ENCODE measurements at regions not wholly inside any gene's neighbourhood (a gene's known extent, or its start where the extent isn't known, plus 50 kb on each side); places are given as distances from the start of the nearest gene placed in this dataset.

GRCh38 chr5:101473483-101473882, 570.4 kb upstream of the ST8SIA4 start:
- no peaks in the 10 kb centered on the region for H3K9me2 ChIP-seq (ENCODE audit: low read depth, low read length)
- H3K79me2 ChIP-seq (ENCODE audit: insufficient read depth, low read length): no peaks in the 10 kb centered on the region
- H3K9me3 ChIP-seq (ENCODE audit: low read length): no peaks in the 10 kb centered on the region
- no peaks in the 10 kb centered on the region for H3K27me3 ChIP-seq (ENCODE audit: insufficient read depth, low read length)
- H3K27ac ChIP-seq (ENCODE audit: low read depth, low read length, poor library complexity, severe bottlenecking): no peak overlapping the region
- no peak overlapping the region for H3K4me3 ChIP-seq (ENCODE audit: low read depth, low read length, poor library complexity, severe bottlenecking)
- H4K20me1 ChIP-seq (ENCODE audit: insufficient read depth, low read length): no peaks in the 10 kb centered on the region
- H2AFZ ChIP-seq (ENCODE audit: low read length): no peak overlapping the region
- no peak overlapping the region for H3K4me2 ChIP-seq (ENCODE audit: low read length)
- H3K36me3 ChIP-seq (ENCODE audit: insufficient read depth, low read length): no peaks in the 10 kb centered on the region
- no peaks in the 10 kb centered on the region for H3K4me1 ChIP-seq (ENCODE audit: insufficient read depth, low read length, severe bottlenecking)
- no peak overlapping the region for H3K9ac ChIP-seq (ENCODE audit: low read length)
- TF ChIP-seq CTCF (IDR thresholded peaks at IDR 0.05; ENCODE audit: low read length) (no peak), EZH2 (IDR thresholded peaks at IDR 0.05; ENCODE audit: borderline replicate concordance, low read length) (no peak)
- no peaks in the 10 kb centered on the region for H3F3A ChIP-seq (ENCODE audit: insufficient read depth, low read length)

GRCh38 chr5:101461455-101461854, 558.4 kb upstream of the ST8SIA4 start:
- H4K20me1 ChIP-seq (ENCODE audit: insufficient read depth, low read length): no peaks in the 10 kb centered on the region
- H3K27ac ChIP-seq (ENCODE audit: low read depth, low read length, poor library complexity, severe bottlenecking): no peak overlapping the region
- H3K9me2 ChIP-seq (ENCODE audit: low read depth, low read length): no peaks in the 10 kb centered on the region
- no peak for TF ChIP-seq EZH2 (IDR thresholded peaks at IDR 0.05; ENCODE audit: borderline replicate concordance, low read length)
- no peak for TF ChIP-seq CTCF (IDR thresholded peaks at IDR 0.05; ENCODE audit: low read length)
- H3F3A ChIP-seq (ENCODE audit: insufficient read depth, low read length): no peaks in the 10 kb centered on the region
- no peaks in the 10 kb centered on the region for H3K27me3 ChIP-seq (ENCODE audit: insufficient read depth, low read length)
- H3K9me3 ChIP-seq (ENCODE audit: low read length): no peaks in the 10 kb centered on the region
- no peak overlapping the region for H2AFZ ChIP-seq (ENCODE audit: low read length)
- no peak overlapping the region for H3K4me3 ChIP-seq (ENCODE audit: low read depth, low read length, poor library complexity, severe bottlenecking)
- no peak overlapping the region for H3K4me2 ChIP-seq (ENCODE audit: low read length)
- no peaks in the 10 kb centered on the region for H3K79me2 ChIP-seq (ENCODE audit: insufficient read depth, low read length)
- H3K4me1 ChIP-seq (ENCODE audit: insufficient read depth, low read length, severe bottlenecking): no peaks in the 10 kb centered on the region
- no peak overlapping the region for H3K9ac ChIP-seq (ENCODE audit: low read length)
- H3K36me3 ChIP-seq (ENCODE audit: insufficient read depth, low read length): no peaks in the 10 kb centered on the region

GRCh38 chr5:101458587-101458986, 555.5 kb upstream of the ST8SIA4 start:
- Histone ChIP-seq H3K27me3 (ENCODE audit: insufficient read depth, low read length) (no peaks in the 10 kb centered on the region), H3K9ac (ENCODE audit: low read length) (no peak overlapping the region), H3K27ac (ENCODE audit: low read depth, low read length, poor library complexity, severe bottlenecking) (no peak overlapping the region), H3K4me3 (ENCODE audit: low read depth, low read length, poor library complexity, severe bottlenecking) (no peak overlapping the region), H3K4me2 (ENCODE audit: low read length) (no peak overlapping the region), H3K9me2 (ENCODE audit: low read depth, low read length) (no peaks in the 10 kb centered on the region), H2AFZ (ENCODE audit: low read length) (no peak overlapping the region), H3F3A (ENCODE audit: insufficient read depth, low read length) (no peaks in the 10 kb centered on the region), H3K36me3 (ENCODE audit: insufficient read depth, low read length) (no peaks in the 10 kb centered on the region), H3K4me1 (ENCODE audit: insufficient read depth, low read length, severe bottlenecking) (no peaks in the 10 kb centered on the region), H4K20me1 (ENCODE audit: insufficient read depth, low read length) (no peaks in the 10 kb centered on the region), H3K79me2 (ENCODE audit: insufficient read depth, low read length) (no peaks in the 10 kb centered on the region), H3K9me3 (ENCODE audit: low read length) (no peaks in the 10 kb centered on the region)
- TF ChIP-seq CTCF (IDR thresholded peaks at IDR 0.05; ENCODE audit: low read length) (no peak), EZH2 (IDR thresholded peaks at IDR 0.05; ENCODE audit: borderline replicate concordance, low read length) (no peak)
